Prostate gland (tissue), 2 donors: ENCODE measurements at regions not wholly inside any gene's neighbourhood (a gene's known extent, or its start where the extent isn't known, plus 50 kb on each side); places are given as distances from the start of the nearest gene placed in this dataset.

ENCODE experiments used
- CTCF ChIP-seq, 4 experiments: fragments of 200-600 bp in 2 of 4; fragments of 450-650 bp in 2 of 4; sonication (generic) in 2 of 4; IDR thresholded peaks; 1 replicate in 3 of 4; 2 replicates in 1 of 4; pipeline ENCODE4 v1.5.1; 2016 to 2019; ENCODE audit warnings: antibody characterized with exemption in 4 of 4, mild to moderate bottlenecking in 2 of 4, moderate library complexity in 2 of 4
- POLR2AphosphoS5 ChIP-seq: sonication (generic); formaldehyde crosslinking; IDR thresholded peaks from one replicate; pipeline ENCODE4 v1.6.1; 2017; ENCODE audit warnings: antibody characterized with exemption

GRCh38 chr4:165714650-165715049, 158.4 kb upstream of the TLL1 start:
- TF ChIP-seq POLR2AphosphoS5 (no peak), CTCF (IDR thresholded peaks at IDR 0.05) (no peak)
